Ectodermal cell (in vitro differentiated cells): ENCODE measurements at regions not wholly inside any gene's neighbourhood (a gene's known extent, or its start where the extent isn't known, plus 50 kb on each side); places are given as distances from the start of the nearest gene placed in this dataset.

Experiments used
- H3K27ac ChIP-seq: 2 replicates; pipeline ENCODE4 v1.7.0; 2013; ENCODE audit warnings: mild to moderate bottlenecking, low read depth, low read length; ENCODE audit not compliant: insufficient read depth, poor library complexity, severe bottlenecking
- H3K27me3 ChIP-seq: 2 replicates; pipeline ENCODE4 v1.7.0; 2013; ENCODE audit warnings: mild to moderate bottlenecking, low read length; ENCODE audit not compliant: insufficient read depth, control insufficient read depth, poor library complexity, severe bottlenecking
- H3K36me3 ChIP-seq: one replicate; pipeline ENCODE4 v1.7.0; 2013; ENCODE audit warnings: low read length; ENCODE audit not compliant: control insufficient read depth, insufficient read depth
- H3K4me1 ChIP-seq: one replicate; pipeline ENCODE4 v1.7.0; 2013; ENCODE audit warnings: low read length; ENCODE audit not compliant: control insufficient read depth, insufficient read depth
- H3K4me3 ChIP-seq: 2 replicates; pipeline ENCODE4 v1.7.0; 2013; ENCODE audit warnings: low read depth, low read length, control low read depth; ENCODE audit not compliant: insufficient read depth
- H3K9me3 ChIP-seq: 2 replicates; pipeline ENCODE4 v1.7.0; 2013; ENCODE audit warnings: mild to moderate bottlenecking, low read length, moderate library complexity; ENCODE audit not compliant: control insufficient read depth
- WGBS, 2 experiments: methylation state at CpG; one replicate each; pipeline ENCODE4 v1.1.7; 2013; ENCODE audit warnings: missing lambda C conversion rate in 2 of 2; 5-methylcytosine and 5-hydroxymethylcytosine counted together

- 83 to 100% methylated on average over 1 of the region's 3 CpGs for WGBS, 2 experiments
- no peak overlapping the region for H3K4me3 ChIP-seq
- no peaks in the 10 kb centered on the region for H3K27me3 ChIP-seq
- H3K36me3 ChIP-seq: no peaks in the 10 kb centered on the region
- no peak overlapping the region for H3K27ac ChIP-seq
- H3K4me1 ChIP-seq: no peaks in the 10 kb centered on the region
- no peaks in the 10 kb centered on the region for H3K9me3 ChIP-seq
Observed at GRCh38 chrX:13254870-13255269, 65.0 kb downstream of the ATXN3L start.

GRCh38 chrX:13254076-13254785 is 65.6 kb downstream of the ATXN3L start:
- Histone ChIP-seq H3K27ac (no peak overlapping the region), H3K9me3 (no peaks in the 10 kb centered on the region), H3K27me3 (no peaks in the 10 kb centered on the region), H3K4me3 (no peak overlapping the region), H3K36me3 (no peaks in the 10 kb centered on the region), H3K4me1 (no peaks in the 10 kb centered on the region)
- WGBS, 2 experiments: 88 to 97% methylated on average over 4 to 5 of the region's 5 CpGs

- WGBS, 2 experiments: 93 to 96% methylated on average over 3 of the region's 3 CpGs
- Histone ChIP-seq H3K27ac (no peak overlapping the region), H3K4me3 (no peak overlapping the region), H3K36me3 (no peaks in the 10 kb centered on the region), H3K9me3 (no peaks in the 10 kb centered on the region), H3K4me1 (no peaks in the 10 kb centered on the region), H3K27me3 (no peaks in the 10 kb centered on the region)
Observed at GRCh38 chrX:13253223-13253622, 66.6 kb downstream of the ATXN3L start.

- no peak overlapping the region for H3K27ac ChIP-seq
- H3K27me3 ChIP-seq: no peaks in the 10 kb centered on the region
- H3K4me1 ChIP-seq: no peaks in the 10 kb centered on the region
- no peaks in the 10 kb centered on the region for H3K36me3 ChIP-seq
- no peaks in the 10 kb centered on the region for H3K9me3 ChIP-seq
- H3K4me3 ChIP-seq: no peak overlapping the region
- 92 to 96% methylated on average over 4 of the region's 4 CpGs for WGBS, 2 experiments
Observed at GRCh38 chrX:13252726-13253125, 67.1 kb downstream of the ATXN3L start.

- no peaks in the 10 kb centered on the region for H3K9me3 ChIP-seq
- no peak overlapping the region for H3K4me3 ChIP-seq
- no peaks in the 10 kb centered on the region for H3K27me3 ChIP-seq
- no peak overlapping the region for H3K27ac ChIP-seq
- WGBS, 2 experiments: 92 to 95% methylated on average over 7 of the region's 7 CpGs
- H3K36me3 ChIP-seq: no peaks in the 10 kb centered on the region
- H3K4me1 ChIP-seq: no peaks in the 10 kb centered on the region
Observed at GRCh38 chrX:13250826-13251580, 68.8 kb downstream of the ATXN3L start.

GRCh38 chrX:13248867-13249486 is 70.9 kb downstream of the ATXN3L start:
- WGBS, 2 experiments: 94 to 95% methylated on average over 8 to 9 of the region's 9 CpGs
- Histone ChIP-seq H3K27ac (no peak overlapping the region), H3K36me3 (no peaks in the 10 kb centered on the region), H3K4me1 (no peaks in the 10 kb centered on the region), H3K27me3 (no peaks in the 10 kb centered on the region), H3K4me3 (no peak overlapping the region), H3K9me3 (no peaks in the 10 kb centered on the region)

- H3K27ac ChIP-seq: no peak overlapping the region
- no peaks in the 10 kb centered on the region for H3K36me3 ChIP-seq
- H3K9me3 ChIP-seq: no peaks in the 10 kb centered on the region
- no peaks in the 10 kb centered on the region for H3K27me3 ChIP-seq
- 84 to 87% methylated on average over 4 to 5 of the region's 5 CpGs for WGBS, 2 experiments
- no peak overlapping the region for H3K4me3 ChIP-seq
- no peaks in the 10 kb centered on the region for H3K4me1 ChIP-seq
Observed at GRCh38 chrX:13239272-13239671, 80.6 kb downstream of the ATXN3L start.

- Histone ChIP-seq H3K36me3 (no peaks in the 10 kb centered on the region), H3K4me1 (no peaks in the 10 kb centered on the region), H3K27me3 (no peaks in the 10 kb centered on the region), H3K4me3 (no peak overlapping the region), H3K9me3 (no peaks in the 10 kb centered on the region), H3K27ac (no peak overlapping the region)
- WGBS, 2 experiments: 80% methylated on average over 1 of the region's 1 CpG; no CpG with 5 or more reads in 1 of the 2 experiments
Observed at GRCh38 chrX:13235930-13236329, 83.9 kb downstream of the ATXN3L start.

- Histone ChIP-seq H3K27me3 (no peaks in the 10 kb centered on the region), H3K4me3 (no peak overlapping the region), H3K36me3 (no peaks in the 10 kb centered on the region), H3K9me3 (no peaks in the 10 kb centered on the region), H3K27ac (no peak overlapping the region), H3K4me1 (no peaks in the 10 kb centered on the region)
Observed at GRCh38 chrX:13232484-13232883, 87.4 kb downstream of the ATXN3L start.

GRCh38 chrX:13226214-13226613 is 93.6 kb downstream of the ATXN3L start:
- no peaks in the 10 kb centered on the region for H3K4me1 ChIP-seq
- H3K27ac ChIP-seq: no peak overlapping the region
- no peaks in the 10 kb centered on the region for H3K27me3 ChIP-seq
- no peak overlapping the region for H3K4me3 ChIP-seq
- no peaks in the 10 kb centered on the region for H3K9me3 ChIP-seq
- H3K36me3 ChIP-seq: no peaks in the 10 kb centered on the region
